ENCODE measurements at regions not wholly inside any gene's neighbourhood (a gene's known extent, or its start where the extent isn't known, plus 50 kb on each side); places are given as distances from the start of the nearest gene placed in this dataset.

DNA sequence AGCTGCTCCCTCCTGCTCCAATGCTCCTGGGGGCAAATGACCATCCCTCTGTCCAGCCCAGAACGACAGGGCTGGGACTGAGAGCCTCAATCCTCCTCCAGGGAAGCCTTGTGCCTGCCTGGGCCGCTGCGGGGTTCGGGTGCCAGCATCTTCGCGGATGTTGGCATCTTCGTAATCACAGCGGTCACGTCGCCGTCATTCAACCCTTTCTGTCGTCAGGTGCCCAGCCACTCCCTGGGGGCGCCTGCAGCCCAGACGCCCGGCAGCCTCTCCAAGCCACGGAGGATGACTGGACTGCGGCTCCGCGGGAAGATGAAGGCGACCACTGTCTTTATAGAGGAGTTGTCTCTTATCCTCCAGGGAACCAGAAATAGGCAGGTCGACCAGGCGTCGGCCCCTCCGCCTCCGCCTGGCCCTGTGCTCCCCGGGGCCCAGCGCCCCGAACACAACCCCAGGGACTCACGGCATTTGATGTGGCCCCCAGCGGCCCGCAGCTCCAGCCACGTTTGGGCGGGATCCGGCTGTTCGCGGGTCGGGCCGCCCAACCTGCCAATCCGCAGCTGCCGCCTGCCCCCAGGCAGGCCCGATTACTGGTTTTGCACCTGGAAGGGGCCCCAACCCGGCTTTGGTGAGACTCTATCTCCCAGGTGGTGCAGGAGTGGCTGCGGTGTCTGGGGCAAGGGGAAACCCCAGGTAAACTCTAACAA is 113.9 kb downstream of the THNSL2 start:
- no peak for DNase-seq (ENCODE audit: low spot score)

DNA sequence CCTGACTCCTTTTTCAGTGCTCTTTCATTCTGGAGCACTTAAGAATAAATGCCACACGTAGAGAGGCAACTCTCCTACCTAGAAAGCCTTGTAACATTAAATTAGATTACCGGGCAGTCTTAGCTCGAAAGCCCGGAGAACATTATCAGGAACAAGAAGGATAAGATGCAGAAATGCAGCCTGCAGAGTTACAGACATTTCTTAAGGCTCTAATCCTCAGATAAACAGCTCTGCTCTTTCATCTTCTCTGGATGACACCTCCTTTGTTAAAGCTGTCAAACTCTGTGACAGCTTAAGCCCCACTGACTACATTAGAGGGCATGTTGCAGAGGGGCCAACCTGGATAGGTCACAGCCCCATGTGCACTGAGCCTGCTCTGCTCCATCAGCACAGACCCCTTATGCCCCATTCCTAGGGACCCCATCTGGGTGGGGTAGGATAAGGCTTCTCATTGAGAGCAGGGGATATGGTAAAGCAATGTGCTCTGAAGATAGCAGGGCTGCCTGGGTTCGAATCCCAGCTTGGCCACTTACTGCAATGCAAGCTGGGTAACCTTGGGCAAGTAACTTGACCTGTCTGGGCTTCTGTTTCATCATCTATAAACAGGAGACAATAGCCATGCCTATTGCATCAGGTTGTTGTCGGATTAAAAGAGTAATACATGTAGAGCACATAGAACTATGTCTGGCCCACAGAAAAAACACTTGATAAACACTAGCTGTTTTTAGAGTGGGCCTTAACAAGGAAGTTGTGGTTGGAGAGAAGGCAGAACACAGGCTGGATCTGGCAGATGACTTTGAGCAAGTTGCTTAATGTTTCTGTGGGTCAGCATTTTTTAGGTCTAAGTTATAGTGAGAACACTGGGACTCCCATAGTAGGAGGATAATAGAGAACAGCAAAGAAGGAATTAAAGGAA is 111.4 kb downstream of the THNSL2 start:
- DNase-seq (ENCODE audit: low spot score), result peak; percentile 1

GRCh38 chr2:88269836-88270235 is 99.7 kb downstream of the THNSL2 start:
- no peak for DNase-seq (ENCODE audit: low spot score)

- no peak for DNase-seq (ENCODE audit: low spot score)
These were observed 95.5 kb downstream of the THNSL2 start for GRCh38 chr2:88265352-88266303.

GRCh38 chr2:88263861-88264260 is 93.7 kb downstream of the THNSL2 start:
- DNase-seq (ENCODE audit: low spot score), result no peak

DNA sequence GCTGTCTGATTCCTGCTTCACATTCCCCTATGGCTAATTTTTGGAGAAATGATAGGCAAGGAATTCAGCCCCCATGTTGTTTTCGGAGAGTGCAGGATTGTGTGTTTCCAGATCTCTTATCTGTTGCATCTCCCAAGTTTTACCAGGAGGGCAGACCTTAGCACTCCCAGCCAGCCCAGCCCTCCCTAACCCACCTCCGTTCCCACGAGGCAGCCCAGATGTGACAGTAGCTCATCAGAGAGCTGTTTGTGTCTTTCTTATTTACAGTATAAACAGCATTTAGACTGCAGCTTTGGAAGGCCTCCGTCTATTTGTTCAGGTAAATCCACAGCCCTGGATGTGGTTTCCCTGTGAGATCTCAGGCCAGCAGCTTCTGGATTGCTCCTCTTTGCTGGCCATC is 91.6 kb downstream of the THNSL2 start:
- DNase-seq (ENCODE audit: low spot score), result no peak

DNA sequence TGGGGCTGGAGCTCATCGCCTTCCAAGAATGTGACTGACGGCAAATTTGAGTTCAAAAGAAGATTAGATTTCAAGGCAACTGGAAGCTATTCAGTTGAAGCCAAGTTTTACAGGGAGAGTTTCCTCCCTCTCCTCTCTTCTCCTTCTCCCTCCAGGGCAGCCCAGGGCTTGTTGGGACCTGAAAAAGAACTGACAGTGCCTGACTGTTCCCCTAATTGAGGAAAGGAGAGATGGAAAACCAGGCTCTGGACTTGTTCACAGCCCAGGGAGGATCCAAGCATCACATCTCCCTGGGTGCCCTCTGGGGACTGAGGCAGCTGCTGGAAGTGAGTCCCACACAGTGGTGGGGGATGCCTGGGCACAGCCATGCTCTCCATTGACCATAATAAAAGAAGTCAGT is 88.1 kb downstream of the THNSL2 start:
- no peak for DNase-seq (ENCODE audit: low spot score)

GRCh38 chr2:88254437-88255091 is 84.4 kb downstream of the THNSL2 start:
- DNase-seq (ENCODE audit: low spot score), result no peak

DNA sequence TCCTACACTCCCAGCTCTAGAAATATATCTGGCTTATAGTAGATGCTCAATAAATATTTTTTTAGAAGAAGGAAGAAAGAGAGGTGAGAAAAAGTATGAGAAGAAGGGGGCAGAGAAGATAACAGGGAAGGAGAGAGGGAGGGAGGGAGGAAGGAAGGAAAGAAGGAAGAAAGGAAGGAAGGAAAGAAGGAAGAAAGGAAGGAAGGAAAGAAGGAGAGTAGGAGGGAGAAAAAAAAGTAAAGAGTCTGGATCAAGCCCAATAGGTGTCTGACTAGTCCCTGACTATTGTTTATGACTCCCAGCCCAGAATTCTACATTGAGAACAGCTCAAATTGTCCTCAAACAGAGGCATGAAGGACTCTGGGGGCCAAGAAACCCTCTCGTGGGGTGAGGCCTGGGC is 83.9 kb downstream of the THNSL2 start:
- no peak for DNase-seq (ENCODE audit: low spot score)

- DNase-seq (ENCODE audit: low spot score), result no peak
These were observed 83.2 kb downstream of the THNSL2 start for GRCh38 chr2:88253375-88253774.

DNA sequence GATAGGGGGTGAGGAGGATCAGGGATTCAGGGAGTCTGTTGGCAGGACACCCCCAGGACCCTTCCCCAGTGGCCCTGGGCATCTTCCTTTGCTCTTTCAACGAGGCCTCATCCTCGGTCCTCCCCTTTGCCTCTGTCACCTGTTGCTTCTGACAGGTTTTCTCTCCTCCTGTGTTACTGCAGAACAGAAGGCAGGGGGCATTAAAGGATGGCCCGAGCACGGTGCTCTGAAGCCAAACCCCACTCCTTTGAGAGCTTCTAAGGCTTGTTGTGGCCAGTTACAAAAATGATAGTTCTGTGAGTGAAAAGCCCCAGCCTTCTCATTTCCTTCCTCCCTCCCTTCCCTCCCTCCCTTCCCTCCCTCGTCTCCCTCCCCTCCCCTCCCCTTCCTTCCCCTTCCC is 82.5 kb downstream of the THNSL2 start:
- no peak for DNase-seq (ENCODE audit: low spot score)

DNA sequence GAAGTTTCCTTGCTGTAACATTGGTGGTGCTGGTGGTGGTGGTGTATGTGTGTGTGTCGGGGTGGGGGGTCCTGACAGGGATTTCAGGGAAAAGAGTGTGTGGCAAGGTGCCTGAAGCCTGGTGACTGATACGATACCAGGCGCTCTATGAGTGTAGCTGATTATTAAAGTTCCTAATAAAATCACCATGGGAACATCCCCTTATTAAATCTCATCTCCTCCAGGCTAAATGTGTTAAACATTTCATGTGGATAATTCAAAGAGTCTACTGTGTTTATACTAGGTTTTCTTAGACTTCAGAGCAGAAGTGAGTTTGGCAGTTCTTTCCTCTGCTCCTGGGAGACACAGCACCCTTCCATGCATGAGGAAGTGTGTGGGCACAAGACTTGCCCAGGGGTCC is 82.0 kb downstream of the THNSL2 start:
- DNase-seq (ENCODE audit: low spot score), result no peak

DNA sequence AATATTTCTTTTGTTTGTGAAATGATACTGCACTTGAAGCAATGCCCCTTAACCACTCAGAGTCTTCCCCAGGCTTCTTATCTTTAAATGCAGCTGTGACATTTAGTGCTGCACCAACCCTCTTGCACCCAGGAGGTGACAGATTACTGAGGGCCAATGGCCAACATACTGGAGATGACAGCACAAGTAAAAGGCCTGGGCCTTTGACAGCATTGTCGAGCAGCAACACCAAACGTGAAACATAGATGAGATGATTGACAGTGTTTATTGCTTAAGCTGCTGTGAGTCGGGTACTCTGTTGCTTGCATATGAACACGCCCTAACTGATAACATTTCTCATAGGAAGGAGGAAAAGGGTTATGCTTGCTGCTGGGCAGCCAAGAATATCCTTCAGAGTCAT is 80.3 kb downstream of the THNSL2 start:
- DNase-seq (ENCODE audit: low spot score), result no peak

- DNase-seq (ENCODE audit: low spot score), result no peak
These were observed 78.2 kb downstream of the THNSL2 start for GRCh38 chr2:88248280-88248828.

DNA sequence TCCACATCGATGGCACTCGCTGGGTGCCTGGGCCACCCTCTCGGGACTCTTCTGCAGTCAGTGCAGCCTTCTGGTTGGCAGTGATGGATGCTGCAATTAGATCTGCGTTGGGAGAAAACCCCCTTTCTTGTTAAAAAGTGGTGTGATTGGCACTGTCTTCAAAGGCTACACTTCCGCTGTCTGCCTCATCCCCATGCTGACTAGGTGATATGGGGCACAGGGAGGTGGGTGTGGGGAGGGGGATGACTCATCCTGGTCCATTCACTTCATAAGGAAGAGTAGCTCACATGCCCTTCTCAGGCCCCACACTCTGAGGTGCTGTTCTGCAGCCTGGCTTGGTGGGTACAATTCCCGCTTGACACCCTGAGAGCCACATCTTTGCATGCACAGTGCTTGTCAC is 77.4 kb downstream of the THNSL2 start:
- DNase-seq (ENCODE audit: low spot score), result no peak

DNA sequence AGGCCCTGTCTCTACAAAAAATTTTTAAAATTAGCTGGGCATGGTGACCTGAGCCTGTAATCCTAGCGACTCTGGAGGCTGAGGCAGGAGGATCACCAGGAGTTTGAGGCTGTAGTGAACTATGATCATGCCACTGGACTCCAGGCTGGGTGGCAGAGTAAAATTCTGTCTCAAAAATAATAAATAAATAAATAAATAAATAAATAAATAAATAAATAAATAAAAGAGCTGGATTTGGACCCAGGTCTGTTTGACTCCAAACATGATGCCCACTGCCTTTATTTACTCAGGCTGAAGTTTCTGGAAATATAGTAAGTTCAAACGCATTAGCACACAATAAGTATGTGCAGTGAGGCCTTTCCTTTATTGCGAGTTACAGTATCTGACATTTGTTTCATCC is 75.0 kb downstream of the THNSL2 start:
- no peak for DNase-seq (ENCODE audit: low spot score)

- DNase-seq (ENCODE audit: low spot score), result no peak
These were observed 69.6 kb downstream of the THNSL2 start for GRCh38 chr2:88239781-88240180.

DNA sequence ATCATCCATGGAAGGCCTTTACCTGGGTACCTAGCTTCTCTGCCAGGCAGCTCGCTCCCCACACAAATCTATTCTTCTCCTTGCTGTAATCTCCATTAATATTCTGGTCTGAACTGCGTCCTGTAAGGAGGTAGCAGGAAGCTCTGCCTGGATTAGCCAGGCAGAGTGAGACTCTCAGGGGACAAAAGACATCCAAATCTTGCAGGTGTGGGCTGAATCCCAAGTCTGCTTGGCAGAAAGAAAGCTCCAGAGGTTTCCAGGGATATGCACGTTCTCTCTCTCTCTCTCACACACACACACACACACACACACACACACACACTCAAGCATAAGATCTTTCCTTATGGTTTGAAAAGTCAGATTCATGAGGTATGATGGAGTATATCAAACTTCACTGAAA is 66.5 kb downstream of the THNSL2 start:
- DNase-seq (ENCODE audit: low spot score), result no peak

Measured in cerebellar cortex (tissue), 1 donor.